Cardiac fibroblast (primary cell): ENCODE measurements at regions not wholly inside any gene's neighbourhood (a gene's known extent, or its start where the extent isn't known, plus 50 kb on each side); places are given as distances from the start of the nearest gene placed in this dataset.
"Not testable (repeated sequence)": the region's sequence is repeated elsewhere in the genome, so short reads cannot be mapped to it uniquely, and the experiment has no call there.

Source experiments
- DNase-seq, 2 donors: peaks; one replicate each; pipeline versions ENCODE4 v3.0.0 to v3.0.0-alpha.2; 2010; ENCODE audit warnings: low read depth in 2 of 2
- H3K4me3 ChIP-seq, 2 donors: replicated peaks in 1 of 2; 1 replicate in 1 of 2; 2 replicates in 1 of 2; pipeline ENCODE4 v1.5.1; 2011; ENCODE audit warnings: low read depth in 2 of 2, low read length in 2 of 2, mild to moderate bottlenecking in 2 of 2, moderate library complexity in 1 of 2
- CTCF ChIP-seq: IDR thresholded peaks from one replicate; pipeline ENCODE4 v1.5.1; 2011; ENCODE audit warnings: low read depth, mild to moderate bottlenecking, low read length, inconsistent platforms

- no peak for DNase-seq
- H3K4me3 ChIP-seq = no peak overlapping the region
- no peak for TF ChIP-seq CTCF
These were observed 61.3 kb upstream of the ADGRL1 start for GRCh38 chr19:14267224-14267741.

- not testable (repeated sequence) for H3K4me3 ChIP-seq, DNase-seq
These were observed 60.2 kb upstream of the ADGRL1 start for GRCh38 chr19:14266208-14266607.

DNA sequence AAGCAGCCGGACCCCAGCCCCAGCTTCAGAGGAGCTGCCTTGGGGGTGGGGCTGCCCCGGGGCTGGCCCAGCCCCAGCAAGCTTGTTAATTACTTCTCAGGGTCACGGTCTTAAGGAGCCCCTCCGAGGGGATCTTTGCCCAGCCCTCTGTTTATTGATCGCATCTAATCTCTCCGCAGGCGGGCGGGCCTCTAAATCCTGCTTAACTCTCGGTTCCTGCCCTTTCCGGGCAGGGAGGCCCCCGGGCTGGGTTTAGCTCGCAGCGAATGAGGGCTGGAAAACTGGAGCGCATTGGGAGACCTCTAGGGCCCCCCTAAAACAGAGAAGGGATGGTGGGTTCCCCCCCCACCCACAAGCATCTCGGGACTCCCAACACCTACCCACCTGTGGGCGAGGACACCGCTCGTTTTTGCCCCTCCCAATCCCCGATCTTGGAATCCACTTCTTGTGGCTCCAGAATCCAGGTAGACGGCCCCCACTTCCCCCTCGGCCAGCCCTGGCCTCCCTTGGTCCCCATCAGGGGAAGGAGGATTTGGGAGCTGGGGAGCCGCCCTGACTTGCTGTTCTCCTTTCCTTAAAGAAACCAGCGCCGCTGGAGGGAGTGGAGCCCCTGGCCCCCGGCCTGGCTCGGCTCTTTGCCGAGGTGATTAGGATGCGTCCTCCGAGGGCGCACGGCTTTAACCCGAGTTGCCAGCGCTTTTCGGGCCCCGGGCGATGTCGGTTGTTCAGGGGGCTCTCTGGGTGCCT lies 59.5 kb upstream of the ADGRL1 start:
- DNase-seq = no peak
- peak overlapping the region in 1 of 2 donors; percentile 1 for H3K4me3 ChIP-seq
- TF ChIP-seq CTCF = no peak

DNA sequence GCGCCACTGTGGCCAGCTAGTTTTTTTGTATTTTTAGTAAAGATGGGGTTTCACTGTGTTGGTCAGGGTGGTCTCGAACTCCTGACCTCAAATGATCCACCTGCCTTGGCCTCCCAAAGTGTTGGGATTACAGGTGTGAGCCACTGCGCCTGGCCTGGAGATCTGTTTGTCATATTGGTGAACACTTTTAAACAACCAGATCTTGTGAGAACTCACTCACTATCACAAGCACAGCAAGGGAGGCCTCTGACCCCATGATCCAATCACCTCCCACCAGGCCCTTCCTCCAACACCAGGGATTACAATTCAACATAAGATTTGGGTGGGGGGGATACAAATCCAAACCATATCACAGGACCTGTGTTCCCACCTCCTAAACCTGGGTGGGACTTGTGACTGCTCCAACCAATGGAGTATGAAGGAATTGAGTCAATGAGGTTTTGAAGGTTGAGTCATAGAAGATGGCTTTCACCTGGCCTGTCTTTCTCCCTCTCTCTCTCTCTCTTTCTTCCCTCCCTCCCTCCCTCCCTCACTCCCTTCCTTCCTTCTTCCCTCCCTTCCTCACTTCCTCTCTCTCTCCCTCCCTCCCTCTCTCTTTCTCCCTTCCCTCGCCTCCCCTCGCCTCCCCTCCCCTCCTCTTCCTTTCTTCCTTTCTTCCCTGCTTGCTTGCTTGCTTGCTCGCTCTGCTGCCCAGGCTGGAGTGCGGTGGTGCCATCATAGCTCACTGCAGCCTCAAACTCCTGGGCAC lies 50.1 kb upstream of the ADGRL1 start:
- DNase-seq, H3K4me3 ChIP-seq: not testable (repeated sequence)
